GM12891 (cell line): ENCODE measurements at regions not wholly inside any gene's neighbourhood (a gene's known extent, or its start where the extent isn't known, plus 50 kb on each side); places are given as distances from the start of the nearest gene placed in this dataset.

Experiments used
- POLR2A ChIP-seq: IDR thresholded peaks from 2 replicates; pipeline ENCODE4 v1.6.1; 2011; ENCODE audit warnings: low read depth, low read length, control low read depth
- POLR2AphosphoS5 ChIP-seq: IDR thresholded peaks from 2 replicates; pipeline ENCODE4 v1.6.1; 2011; ENCODE audit warnings: low read depth, low read length, control low read depth

DNA sequence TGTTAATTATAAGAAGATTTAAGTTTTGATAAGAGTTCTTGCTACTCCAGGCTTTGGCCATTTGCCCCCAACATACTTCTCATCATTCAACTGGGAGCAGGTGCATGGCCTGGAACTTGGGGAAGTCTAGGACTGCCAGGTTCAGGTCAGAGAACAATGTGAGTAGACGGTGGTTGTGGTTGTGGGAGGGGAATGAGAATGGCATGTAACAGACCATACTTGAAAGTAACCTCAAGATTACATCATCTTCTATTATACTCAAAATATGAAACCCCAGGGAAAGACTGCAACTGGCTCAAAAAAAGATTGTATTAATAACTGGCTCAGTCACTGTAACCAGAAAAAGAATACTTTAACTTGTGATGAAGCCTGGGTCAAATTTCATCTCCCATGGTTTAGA lies 364.9 kb upstream of the DPPA4 start:
- TF ChIP-seq POLR2A = no peak
- TF ChIP-seq POLR2AphosphoS5 = no peak
